HEK293 (cell line): ENCODE measurements at regions not wholly inside any gene's neighbourhood (a gene's known extent, or its start where the extent isn't known, plus 50 kb on each side); places are given as distances from the start of the nearest gene placed in this dataset.

Source experiments
- CTCF ChIP-seq: fragments of 450-650 bp; formaldehyde crosslinking; IDR thresholded peaks from 2 replicates; pipeline ENCODE4 v1.5.1; 2016; ENCODE audit warnings: missing biosample characterization, missing genetic modification characterization
- KLF16 ChIP-seq: fragments of 450-650 bp; formaldehyde crosslinking; IDR thresholded peaks from 2 replicates; pipeline ENCODE4 v1.5.1; 2017; ENCODE audit warnings: missing biosample characterization, missing genetic modification characterization
- ZFP3 ChIP-seq: fragments of 450-650 bp; formaldehyde crosslinking; IDR thresholded peaks from 2 replicates; pipeline ENCODE4 v1.5.1; 2016; ENCODE audit warnings: low read depth, missing biosample characterization, missing genetic modification characterization
- ZNF18 ChIP-seq: fragments of 450-650 bp; formaldehyde crosslinking; IDR thresholded peaks from 2 replicates; pipeline ENCODE4 v1.5.1; 2016; ENCODE audit warnings: missing biosample characterization, missing genetic modification characterization
- ZNF266 ChIP-seq: fragments of 450-650 bp; formaldehyde crosslinking; IDR thresholded peaks from 2 replicates; pipeline ENCODE4 v1.5.1; 2016; ENCODE audit warnings: missing biosample characterization, missing genetic modification characterization, low read depth
- ZNF274 ChIP-seq, 2 experiments: fragments of 200-500 bp in 1 of 2; fragments of 450-650 bp in 1 of 2; sonication (Bioruptor generic) in 1 of 2; formaldehyde crosslinking in 1 of 2; IDR thresholded peaks; 2 replicates each; pipeline versions ENCODE4 v1.5.1 to v1.6.1; 2014 to 2016; ENCODE audit warnings: borderline replicate concordance in 1 of 2, inconsistent platforms in 1 of 2, low read length in 1 of 2, missing biosample characterization in 1 of 2, missing genetic modification characterization in 1 of 2

GRCh38 chr6:140256248-140256647 is 881.8 kb upstream of the CITED2 start:
- no peak for TF ChIP-seq KLF16
- TF ChIP-seq ZFP3 (tag by site-specific recombination) = no peak
- no peak for TF ChIP-seq CTCF (tag by site-specific recombination)
- TF ChIP-seq ZNF18 (tag by site-specific recombination) = no peak
- TF ChIP-seq ZNF274 (IDR thresholded peaks at IDR 0.05; ENCODE audit: low read length) = no peak
- TF ChIP-seq ZNF274 (tag by site-specific recombination; IDR thresholded peaks at IDR 0.05; ENCODE audit: borderline replicate concordance) = no peak
- TF ChIP-seq ZNF266 (tag by site-specific recombination) = no peak
